ENCODE measurements at regions not wholly inside any gene's neighbourhood (a gene's known extent, or its start where the extent isn't known, plus 50 kb on each side); places are given as distances from the start of the nearest gene placed in this dataset.

- Mint-ChIP-seq H3K27me3 (ENCODE audit: unreplicated experiment) (no peaks in the 10 kb centered on the region), H3K27ac (ENCODE audit: unreplicated experiment) (no peak overlapping the region)
- no peak for TF ChIP-seq CTCF (IDR thresholded peaks at IDR 0.05; ENCODE audit: partially characterized antibody, unreplicated experiment)
Measured at GRCh38 chr18:53991805-53992204, 232.7 kb downstream of the MBD2 start.

GRCh38 chr18:53991202-53991601, 233.3 kb downstream of the MBD2 start:
- no peaks in the 10 kb centered on the region for H3K36me3 Mint-ChIP-seq (ENCODE audit: unreplicated experiment)
- H3K27ac Mint-ChIP-seq (ENCODE audit: unreplicated experiment) = no peak overlapping the region

More at GRCh38 chr18:53991805-53992204, 232.7 kb downstream of the MBD2 start:
- Mint-ChIP-seq H3K9me3 (ENCODE audit: unreplicated experiment) (no peaks in the 10 kb centered on the region), H3K4me1 (ENCODE audit: low read depth, unreplicated experiment) (no peaks in the 10 kb centered on the region), H3K4me3 (ENCODE audit: unreplicated experiment) (no peak overlapping the region), H3K36me3 (ENCODE audit: unreplicated experiment) (no peaks in the 10 kb centered on the region)
- DNase-seq = no peak

GRCh38 chr18:53990485-53990884, 234.0 kb downstream of the MBD2 start:
- DNase-seq = no peak
- H3K4me3 Mint-ChIP-seq (ENCODE audit: unreplicated experiment) = no peak overlapping the region
- H3K27ac Mint-ChIP-seq (ENCODE audit: unreplicated experiment) = no peak overlapping the region
- H3K9me3 Mint-ChIP-seq (ENCODE audit: unreplicated experiment) = no peaks in the 10 kb centered on the region
- no peaks in the 10 kb centered on the region for H3K27me3 Mint-ChIP-seq (ENCODE audit: unreplicated experiment)
- TF ChIP-seq CTCF (IDR thresholded peaks at IDR 0.05; ENCODE audit: partially characterized antibody, unreplicated experiment) = no peak
- no peaks in the 10 kb centered on the region for H3K36me3 Mint-ChIP-seq (ENCODE audit: unreplicated experiment)
- H3K4me1 Mint-ChIP-seq (ENCODE audit: low read depth, unreplicated experiment) = peaks cover 4% of the 10 kb centered on the region

More at GRCh38 chr18:53991202-53991601, 233.3 kb downstream of the MBD2 start:
- no peak for DNase-seq
- Mint-ChIP-seq H3K4me1 (ENCODE audit: low read depth, unreplicated experiment) (no peaks in the 10 kb centered on the region), H3K4me3 (ENCODE audit: unreplicated experiment) (no peak overlapping the region), H3K9me3 (ENCODE audit: unreplicated experiment) (no peaks in the 10 kb centered on the region), H3K27me3 (ENCODE audit: unreplicated experiment) (no peaks in the 10 kb centered on the region)
- TF ChIP-seq CTCF (IDR thresholded peaks at IDR 0.05; ENCODE audit: partially characterized antibody, unreplicated experiment) = no peak

- DNase-seq = no peak
- H3K36me3 Mint-ChIP-seq (ENCODE audit: unreplicated experiment) = peaks cover 11% of the 10 kb centered on the region
- H3K9me3 Mint-ChIP-seq (ENCODE audit: unreplicated experiment) = peaks cover 4% of the 10 kb centered on the region
- TF ChIP-seq CTCF (IDR thresholded peaks at IDR 0.05; ENCODE audit: partially characterized antibody, unreplicated experiment) = no peak
- H3K27ac Mint-ChIP-seq (ENCODE audit: unreplicated experiment) = no peak overlapping the region
- peaks cover 2% of the 10 kb centered on the region for H3K27me3 Mint-ChIP-seq (ENCODE audit: unreplicated experiment)
- no peak overlapping the region for H3K4me3 Mint-ChIP-seq (ENCODE audit: unreplicated experiment)
- H3K4me1 Mint-ChIP-seq (ENCODE audit: low read depth, unreplicated experiment) = peaks cover 4% of the 10 kb centered on the region
Measured at GRCh38 chr18:53984021-53984420, 240.4 kb downstream of the MBD2 start.

GRCh38 chr18:53971331-53971730, 253.1 kb downstream of the MBD2 start:
- H3K4me3 Mint-ChIP-seq (ENCODE audit: unreplicated experiment) = no peak overlapping the region
- H3K4me1 Mint-ChIP-seq (ENCODE audit: low read depth, unreplicated experiment) = no peaks in the 10 kb centered on the region
- TF ChIP-seq CTCF (IDR thresholded peaks at IDR 0.05; ENCODE audit: partially characterized antibody, unreplicated experiment) = no peak
- no peak for DNase-seq
- H3K36me3 Mint-ChIP-seq (ENCODE audit: unreplicated experiment) = peaks cover 10% of the 10 kb centered on the region
- no peaks in the 10 kb centered on the region for H3K27me3 Mint-ChIP-seq (ENCODE audit: unreplicated experiment)
- no peak overlapping the region for H3K27ac Mint-ChIP-seq (ENCODE audit: unreplicated experiment)
- H3K9me3 Mint-ChIP-seq (ENCODE audit: unreplicated experiment) = peaks cover 5% of the 10 kb centered on the region

Data from glutamatergic neuron (in vitro differentiated cells).